A673 (cell line): ENCODE measurements at regions not wholly inside any gene's neighbourhood (a gene's known extent, or its start where the extent isn't known, plus 50 kb on each side); places are given as distances from the start of the nearest gene placed in this dataset.

Experiments used
- CTCF ChIP-seq: fragments of 300-800, 200-600 bp; sonication (generic); conservative IDR thresholded peaks from 2 replicates; pipeline ENCODE4 v1.5.1; 2017; ENCODE audit warnings: low read depth, mild to moderate bottlenecking, antibody characterized with exemption, low read length, moderate library complexity, mixed read lengths
- EZH2 ChIP-seq: fragments of 200-600 bp; sonication (generic); IDR thresholded peaks from 2 replicates; pipeline ENCODE4 v1.6.1; 2017; ENCODE audit warnings: borderline replicate concordance, low read depth, mild to moderate bottlenecking, mixed read lengths, antibody characterized with exemption, low read length; ENCODE audit not compliant: poor library complexity, severe bottlenecking

GRCh38 chr1:143748906-143749305 lies 222.9 kb downstream of the FAM72C start:
- TF ChIP-seq CTCF (no peak), EZH2 (no peak)
